Erythroblast (primary cell): ENCODE measurements at regions not wholly inside any gene's neighbourhood (a gene's known extent, or its start where the extent isn't known, plus 50 kb on each side); places are given as distances from the start of the nearest gene placed in this dataset.
"Not testable (repeated sequence)": the region's sequence is repeated elsewhere in the genome, so short reads cannot be mapped to it uniquely, and the experiment has no call there.

ENCODE experiments used
- GATA1 ChIP-seq: IDR thresholded peaks from 2 replicates; pipeline ENCODE4 v1.6.1; 2011; ENCODE audit warnings: low read depth, mild to moderate bottlenecking, control low read depth, low read length, moderate library complexity
- POLR2A ChIP-seq: IDR thresholded peaks from 2 replicates; pipeline ENCODE4 v1.6.1; 2011; ENCODE audit warnings: mild to moderate bottlenecking, low read length

- not testable (repeated sequence) for TF ChIP-seq POLR2A, GATA1
Observed at GRCh38 chr16:16624367-16624766, 245.4 kb downstream of the NPIPA7 start.
